ENCODE measurements at regions not wholly inside any gene's neighbourhood (a gene's known extent, or its start where the extent isn't known, plus 50 kb on each side); places are given as distances from the start of the nearest gene placed in this dataset.

DNA sequence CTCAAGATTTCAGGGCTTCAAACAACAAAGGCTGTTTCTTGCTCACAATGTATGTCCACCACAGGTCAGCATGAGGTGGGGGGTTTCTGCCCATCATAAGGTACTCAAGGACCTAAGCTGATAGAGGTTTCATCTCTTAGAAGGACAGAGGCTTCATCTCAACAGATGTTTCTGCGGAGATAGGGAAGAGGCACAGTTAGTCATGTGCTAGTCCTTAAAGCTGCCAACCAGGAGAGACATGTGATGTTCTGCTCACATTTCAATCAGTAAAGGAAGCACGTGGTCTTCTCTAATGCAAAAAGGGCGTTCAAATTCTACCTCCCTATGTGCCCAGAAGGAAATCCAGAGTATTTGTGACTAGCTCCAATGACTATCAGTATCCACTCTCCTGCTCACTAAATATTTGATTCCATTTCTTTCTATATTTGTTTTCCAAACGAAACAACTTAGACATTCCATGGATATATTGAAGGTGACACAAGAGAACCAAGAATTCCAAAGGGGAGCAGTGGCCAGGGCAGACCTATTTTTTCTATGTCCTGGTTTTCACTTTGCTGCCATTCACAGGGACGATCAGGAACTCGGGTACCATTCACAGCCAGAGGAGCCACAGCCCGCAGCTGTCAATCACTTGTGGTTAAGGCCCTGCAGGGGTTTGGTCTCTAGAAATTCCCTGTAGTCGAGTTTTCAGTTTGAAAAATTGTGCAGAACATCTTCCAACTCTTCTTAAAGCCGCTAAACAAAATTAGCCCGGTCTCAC is 173.2 kb upstream of the FOXA2 start:
- H3K4me2 ChIP-seq (ENCODE audit: low read length) = no peak overlapping the region
- no peaks in the 10 kb centered on the region for H3K79me2 ChIP-seq (ENCODE audit: low read length)
- H3K4me3 ChIP-seq (ENCODE audit: low read length) = no peak overlapping the region
- no peak overlapping the region for H2AFZ ChIP-seq (ENCODE audit: low read depth, low read length)
- H3K9me3 ChIP-seq (ENCODE audit: insufficient read depth, low read length) = no peaks in the 10 kb centered on the region
- 0 out of 2 replicates have a peak, but pooled peaks cover 2% of the 10 kb centered on the region for H3K27me3 ChIP-seq (ENCODE audit: low read depth, low read length)
- no peaks in the 10 kb centered on the region for H4K20me1 ChIP-seq (ENCODE audit: insufficient read depth, low read length)
- no peak overlapping the region for H3K27ac ChIP-seq (ENCODE audit: low read length)
- no peaks in the 10 kb centered on the region for H3K36me3 ChIP-seq (replicated peaks; ENCODE audit: low read depth, low read length)
- no peak overlapping the region for H3K9ac ChIP-seq (ENCODE audit: low read length)
- no peak for TF ChIP-seq EZH2phosphoT487 (IDR thresholded peaks at IDR 0.05; ENCODE audit: low read depth)
- TF ChIP-seq, protein P1, sequence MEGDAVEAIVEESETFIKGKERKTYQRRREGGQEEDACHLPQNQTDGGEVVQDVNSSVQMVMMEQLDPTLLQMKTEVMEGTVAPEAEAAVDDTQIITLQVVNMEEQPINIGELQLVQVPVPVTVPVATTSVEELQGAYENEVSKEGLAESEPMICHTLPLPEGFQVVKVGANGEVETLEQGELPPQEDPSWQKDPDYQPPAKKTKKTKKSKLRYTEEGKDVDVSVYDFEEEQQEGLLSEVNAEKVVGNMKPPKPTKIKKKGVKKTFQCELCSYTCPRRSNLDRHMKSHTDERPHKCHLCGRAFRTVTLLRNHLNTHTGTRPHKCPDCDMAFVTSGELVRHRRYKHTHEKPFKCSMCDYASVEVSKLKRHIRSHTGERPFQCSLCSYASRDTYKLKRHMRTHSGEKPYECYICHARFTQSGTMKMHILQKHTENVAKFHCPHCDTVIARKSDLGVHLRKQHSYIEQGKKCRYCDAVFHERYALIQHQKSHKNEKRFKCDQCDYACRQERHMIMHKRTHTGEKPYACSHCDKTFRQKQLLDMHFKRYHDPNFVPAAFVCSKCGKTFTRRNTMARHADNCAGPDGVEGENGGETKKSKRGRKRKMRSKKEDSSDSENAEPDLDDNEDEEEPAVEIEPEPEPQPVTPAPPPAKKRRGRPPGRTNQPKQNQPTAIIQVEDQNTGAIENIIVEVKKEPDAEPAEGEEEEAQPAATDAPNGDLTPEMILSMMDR (IDR thresholded peaks at IDR 0.05; ENCODE audit: low read depth, low read length) = no peak
- H3K4me1 ChIP-seq (ENCODE audit: low read length) = no peaks in the 10 kb centered on the region

DNA sequence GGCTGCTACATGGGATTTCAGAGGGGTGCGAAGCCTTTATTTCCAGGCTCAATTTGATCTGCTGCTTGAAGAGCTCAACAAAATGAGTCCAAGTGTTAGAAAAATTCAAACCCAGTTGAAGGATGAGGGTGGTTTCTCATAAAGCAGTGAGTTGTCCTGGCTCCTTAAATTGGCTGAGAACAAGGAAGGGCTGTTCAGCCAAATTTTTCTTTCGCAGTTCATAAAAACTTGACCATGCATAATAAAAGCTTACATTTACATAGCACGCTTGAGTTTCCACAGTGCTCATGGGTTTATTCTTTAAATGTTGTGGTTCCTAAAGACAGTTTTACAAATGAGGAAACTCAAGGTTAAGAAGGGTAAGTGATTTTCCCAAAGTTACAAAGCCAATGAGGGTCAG is 174.4 kb upstream of the FOXA2 start:
- H2AFZ ChIP-seq (ENCODE audit: low read depth, low read length) = no peak overlapping the region
- no peaks in the 10 kb centered on the region for H3K9me3 ChIP-seq (ENCODE audit: insufficient read depth, low read length)
- H3K4me3 ChIP-seq (ENCODE audit: low read length) = no peak overlapping the region
- no peaks in the 10 kb centered on the region for H3K27me3 ChIP-seq (ENCODE audit: low read depth, low read length)
- H3K4me1 ChIP-seq (ENCODE audit: low read length) = no peaks in the 10 kb centered on the region
- H3K4me2 ChIP-seq (ENCODE audit: low read length) = no peak overlapping the region
- no peak overlapping the region for H3K9ac ChIP-seq (ENCODE audit: low read length)
- no peaks in the 10 kb centered on the region for H3K36me3 ChIP-seq (replicated peaks; ENCODE audit: low read depth, low read length)
- TF ChIP-seq EZH2phosphoT487 (IDR thresholded peaks at IDR 0.05; ENCODE audit: low read depth) = no peak
- TF ChIP-seq, protein P1 (IDR thresholded peaks at IDR 0.05; ENCODE audit: low read depth, low read length) = no peak
- H3K27ac ChIP-seq (ENCODE audit: low read length) = no peak overlapping the region
- H3K79me2 ChIP-seq (ENCODE audit: low read length) = no peaks in the 10 kb centered on the region
- H4K20me1 ChIP-seq (ENCODE audit: insufficient read depth, low read length) = no peaks in the 10 kb centered on the region

DNA sequence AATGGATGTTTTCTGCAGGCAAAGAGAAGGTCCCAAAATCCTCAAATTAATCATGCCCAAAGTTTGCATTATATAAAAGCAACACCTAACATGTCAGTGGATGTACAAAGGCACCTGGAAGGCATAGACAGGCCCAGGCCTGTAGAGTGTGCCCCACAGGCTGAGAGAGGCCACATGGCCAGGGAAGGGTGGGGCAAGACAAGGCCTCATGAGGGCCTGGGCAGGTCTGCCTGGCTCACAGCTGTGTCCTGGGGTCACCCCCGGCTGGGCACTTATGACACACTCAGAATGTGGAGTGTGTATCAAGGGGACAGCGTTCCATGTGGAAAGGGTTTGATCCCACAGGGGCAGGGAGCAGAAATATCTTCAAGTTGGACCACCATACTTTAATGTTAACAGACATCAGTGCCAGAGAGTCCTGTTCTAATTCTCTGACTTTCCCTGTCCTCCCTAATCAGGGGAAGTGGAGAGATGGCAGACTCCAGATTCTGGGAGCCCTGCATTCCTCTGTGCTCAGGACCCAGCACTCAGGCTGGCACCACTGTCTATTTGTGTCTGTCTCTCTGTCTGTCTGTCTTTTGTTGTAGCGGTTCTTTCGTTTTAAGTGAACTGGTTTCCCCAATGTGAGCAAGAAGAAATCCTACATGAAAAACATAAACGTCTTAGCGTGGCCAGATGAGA is 178.3 kb upstream of the FOXA2 start:
- H3K27me3 ChIP-seq (ENCODE audit: low read depth, low read length) = 0 out of 2 replicates have a peak, but pooled peaks cover 3% of the 10 kb centered on the region
- no peaks in the 10 kb centered on the region for H3K36me3 ChIP-seq (replicated peaks; ENCODE audit: low read depth, low read length)
- no peaks in the 10 kb centered on the region for H3K79me2 ChIP-seq (ENCODE audit: low read length)
- no peak overlapping the region for H3K4me2 ChIP-seq (ENCODE audit: low read length)
- no peak overlapping the region for H3K9ac ChIP-seq (ENCODE audit: low read length)
- no peaks in the 10 kb centered on the region for H4K20me1 ChIP-seq (ENCODE audit: insufficient read depth, low read length)
- no peaks in the 10 kb centered on the region for H3K4me1 ChIP-seq (ENCODE audit: low read length)
- TF ChIP-seq, protein P1 (IDR thresholded peaks at IDR 0.05; ENCODE audit: low read depth, low read length) = no peak
- no peak for TF ChIP-seq EZH2phosphoT487 (IDR thresholded peaks at IDR 0.05; ENCODE audit: low read depth)
- H3K27ac ChIP-seq (ENCODE audit: low read length) = no peak overlapping the region
- H3K9me3 ChIP-seq (ENCODE audit: insufficient read depth, low read length) = no peaks in the 10 kb centered on the region
- no peak overlapping the region for H2AFZ ChIP-seq (ENCODE audit: low read depth, low read length)
- no peak overlapping the region for H3K4me3 ChIP-seq (ENCODE audit: low read length)

DNA sequence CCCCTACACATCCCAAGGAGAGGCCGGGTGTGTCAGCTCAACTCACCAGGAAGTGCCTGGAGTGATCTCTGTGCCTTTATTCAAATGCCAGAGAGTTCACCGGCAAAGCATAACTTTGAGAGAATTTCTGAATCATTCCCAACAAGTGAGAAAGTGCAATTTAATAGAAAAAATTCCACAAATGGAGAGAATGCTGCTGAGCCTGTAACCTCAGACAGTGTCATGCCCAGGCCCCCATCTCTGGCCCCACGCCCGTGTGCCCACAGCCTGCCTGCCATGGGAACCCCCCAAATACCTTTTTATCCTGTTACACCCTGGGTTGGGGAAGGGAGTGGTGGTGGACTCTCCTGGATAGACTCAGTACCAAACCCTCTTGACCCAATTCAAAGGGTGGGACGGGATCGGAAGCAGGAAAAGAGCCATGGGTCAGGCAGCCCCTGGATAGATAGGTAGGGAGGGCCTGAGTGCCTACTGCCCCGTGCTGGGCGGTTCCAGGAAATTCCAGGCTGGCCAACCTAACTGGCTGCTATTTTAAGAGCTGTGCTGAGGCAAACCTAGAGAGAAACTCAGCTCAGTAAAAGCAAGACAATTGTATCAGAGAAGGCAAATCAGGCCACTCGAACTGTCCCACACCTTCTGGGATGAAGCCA is 179.0 kb upstream of the FOXA2 start:
- no peak overlapping the region for H3K9ac ChIP-seq (ENCODE audit: low read length)
- no peaks in the 10 kb centered on the region for H3K79me2 ChIP-seq (ENCODE audit: low read length)
- H3K27me3 ChIP-seq (ENCODE audit: low read depth, low read length) = 0 out of 2 replicates have a peak, but pooled peaks cover 7% of the 10 kb centered on the region
- no peak overlapping the region for H2AFZ ChIP-seq (ENCODE audit: low read depth, low read length)
- no peaks in the 10 kb centered on the region for H4K20me1 ChIP-seq (ENCODE audit: insufficient read depth, low read length)
- no peaks in the 10 kb centered on the region for H3K36me3 ChIP-seq (replicated peaks; ENCODE audit: low read depth, low read length)
- H3K4me2 ChIP-seq (ENCODE audit: low read length) = no peak overlapping the region
- no peak for TF ChIP-seq EZH2phosphoT487 (IDR thresholded peaks at IDR 0.05; ENCODE audit: low read depth)
- TF ChIP-seq, protein P1 (IDR thresholded peaks at IDR 0.05; ENCODE audit: low read depth, low read length) = no peak
- H3K27ac ChIP-seq (ENCODE audit: low read length) = no peak overlapping the region
- no peak overlapping the region for H3K4me3 ChIP-seq (ENCODE audit: low read length)
- no peaks in the 10 kb centered on the region for H3K9me3 ChIP-seq (ENCODE audit: insufficient read depth, low read length)
- no peaks in the 10 kb centered on the region for H3K4me1 ChIP-seq (ENCODE audit: low read length)

Measured in OCI-LY3 (cell line).